GM19035 (cell line): ENCODE measurements at regions not wholly inside any gene's neighbourhood (a gene's known extent, or its start where the extent isn't known, plus 50 kb on each side); places are given as distances from the start of the nearest gene placed in this dataset.
"Not testable (repeated sequence)": the region's sequence is repeated elsewhere in the genome, so short reads cannot be mapped to it uniquely, and the experiment has no call there.

ENCODE experiments used
- ATAC-seq: cut with Tn5 transposase; IDR thresholded peaks from one replicate; pipeline ENCODE4 v1.9.1; 2021; ENCODE audit not compliant: unreplicated experiment

DNA sequence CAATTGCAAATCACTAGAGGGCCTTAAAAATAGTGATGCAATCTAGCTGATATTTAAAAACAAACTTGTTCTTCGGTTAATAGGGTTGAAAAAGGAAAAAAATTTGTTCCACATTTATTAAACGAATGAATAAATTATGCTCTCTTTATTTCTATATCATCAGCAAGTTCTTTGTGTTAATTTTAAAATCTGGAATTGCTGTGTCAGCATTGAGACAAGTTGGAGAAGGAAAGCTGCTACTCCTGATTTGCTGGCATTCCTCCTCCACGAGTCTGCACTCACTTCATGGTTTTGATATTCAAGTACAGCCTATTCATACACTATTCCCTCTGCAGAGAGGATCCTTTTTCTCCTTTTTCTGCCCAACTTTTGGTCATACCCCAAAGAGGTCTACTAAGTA lies 117.6 kb downstream of the MRPL39 start:
- ATAC-seq: no peak

GRCh38 chr21:25487046-25487594 lies 120.2 kb downstream of the MRPL39 start:
- peak; percentile 54 for ATAC-seq

- no peak for ATAC-seq
These were observed 121.4 kb downstream of the MRPL39 start for GRCh38 chr21:25485914-25486313.

GRCh38 chr21:25467896-25468295 lies 139.4 kb downstream of the MRPL39 start:
- ATAC-seq: no peak

- ATAC-seq: not testable (repeated sequence)
These were observed 140.2 kb downstream of the MRPL39 start for GRCh38 chr21:25467071-25467470.

GRCh38 chr21:25466470-25466869 lies 140.8 kb downstream of the MRPL39 start:
- ATAC-seq: no peak

DNA sequence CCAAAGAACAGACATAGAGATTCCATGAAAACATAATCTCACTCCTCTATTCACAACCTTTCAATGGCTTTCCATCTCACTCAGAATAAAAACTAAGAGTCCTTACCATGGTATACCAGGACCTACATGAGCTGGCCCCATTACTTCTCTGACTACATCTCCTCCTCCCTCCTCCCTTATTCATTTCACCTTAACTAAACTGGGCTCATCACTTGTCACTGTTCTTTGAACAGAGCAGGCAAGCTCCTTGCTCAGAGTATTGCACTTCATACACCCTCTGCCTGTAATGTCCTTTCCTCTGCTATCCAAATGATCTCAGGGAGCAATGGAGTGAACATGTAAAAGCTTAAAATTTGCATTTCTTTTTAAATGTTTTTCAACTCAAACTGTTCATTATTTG lies 142.0 kb downstream of the MRPL39 start:
- ATAC-seq: no peak

- peak; percentile 63 for ATAC-seq
These were observed 143.0 kb downstream of the MRPL39 start for GRCh38 chr21:25464275-25464674.

DNA sequence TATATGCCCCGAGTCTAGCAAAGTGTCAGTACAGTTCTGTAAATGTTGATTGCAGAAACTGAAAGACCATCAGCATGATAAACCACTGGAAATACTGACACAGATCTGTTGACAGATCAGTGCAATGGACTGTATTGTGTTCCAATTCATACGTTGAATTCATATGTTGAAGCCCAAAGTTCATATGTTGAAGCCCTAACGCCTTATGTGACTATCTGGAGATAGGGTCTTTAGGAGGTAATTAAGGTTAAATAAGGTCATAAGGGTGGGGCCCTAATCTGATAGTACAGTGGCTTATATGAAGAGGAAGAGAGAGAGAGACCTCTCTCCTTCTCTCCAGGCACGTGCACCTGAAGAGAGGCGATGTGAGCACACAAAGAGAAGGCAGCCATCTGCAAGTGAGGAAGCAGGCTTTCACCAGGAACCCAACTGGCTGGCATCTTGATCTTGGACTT lies 144.7 kb downstream of the MRPL39 start:
- ATAC-seq: peak; percentile 51

DNA sequence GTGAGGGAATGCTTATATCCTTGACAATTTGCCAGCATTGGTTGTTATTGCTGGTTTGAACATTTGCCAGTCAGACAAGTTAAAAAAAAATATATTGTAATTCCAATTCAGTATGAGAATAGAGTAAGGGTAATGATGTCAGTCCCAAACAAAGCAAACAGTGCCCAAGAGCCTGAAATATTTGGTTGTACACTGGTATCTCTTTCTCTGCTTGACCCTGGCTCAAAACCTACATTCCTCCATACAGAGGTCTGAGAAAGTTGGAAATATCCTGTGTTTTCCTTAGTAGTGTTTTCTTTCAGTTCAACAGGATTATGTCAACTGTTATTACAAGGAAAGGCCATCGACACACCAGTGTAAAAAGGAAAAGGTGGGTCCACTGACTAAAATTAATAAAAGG lies 145.6 kb downstream of the MRPL39 start:
- no peak for ATAC-seq

GRCh38 chr21:25459993-25460392 lies 147.3 kb downstream of the MRPL39 start:
- ATAC-seq: no peak

- no peak for ATAC-seq
These were observed 147.9 kb downstream of the MRPL39 start for GRCh38 chr21:25459365-25459764.

DNA sequence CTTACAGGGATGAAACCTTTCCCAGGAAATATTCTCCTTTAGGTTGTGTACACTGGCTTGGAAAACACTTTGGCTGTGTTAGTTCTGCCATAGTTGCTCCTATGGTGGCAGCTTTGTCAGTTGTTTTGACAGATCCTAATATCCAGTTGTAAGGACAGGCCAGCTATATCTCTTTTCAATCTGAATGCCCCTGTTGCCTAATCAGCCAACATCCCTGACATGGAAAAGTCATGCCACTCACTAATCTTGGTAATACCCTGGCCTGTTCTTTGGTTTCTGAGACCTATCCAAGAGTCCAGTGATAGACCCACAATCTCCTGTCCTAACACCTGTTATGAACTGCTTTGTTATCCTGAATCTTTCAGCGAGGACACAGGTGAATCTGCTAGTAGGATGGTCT lies 148.8 kb downstream of the MRPL39 start:
- ATAC-seq: no peak

GRCh38 chr21:25457946-25458345 lies 149.3 kb downstream of the MRPL39 start:
- ATAC-seq: no peak

DNA sequence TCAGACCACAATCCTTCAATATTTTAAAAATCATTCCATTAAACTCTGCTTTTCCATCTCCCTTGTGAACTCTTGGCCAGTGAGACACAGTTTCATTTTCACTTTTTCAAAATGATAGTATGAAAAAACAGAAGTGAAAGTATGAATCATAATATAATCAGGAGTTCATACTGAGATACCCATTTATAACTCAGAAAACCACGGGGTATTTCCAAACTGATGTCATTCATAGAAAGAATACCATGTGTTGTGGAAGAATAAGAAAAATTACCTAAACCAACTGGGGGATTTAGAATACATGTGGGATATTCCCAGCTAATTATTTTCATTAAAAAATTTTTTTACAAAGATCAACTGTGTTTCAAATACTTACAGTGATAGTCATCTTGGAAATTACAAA lies 149.9 kb downstream of the MRPL39 start:
- ATAC-seq: peak; percentile 70

DNA sequence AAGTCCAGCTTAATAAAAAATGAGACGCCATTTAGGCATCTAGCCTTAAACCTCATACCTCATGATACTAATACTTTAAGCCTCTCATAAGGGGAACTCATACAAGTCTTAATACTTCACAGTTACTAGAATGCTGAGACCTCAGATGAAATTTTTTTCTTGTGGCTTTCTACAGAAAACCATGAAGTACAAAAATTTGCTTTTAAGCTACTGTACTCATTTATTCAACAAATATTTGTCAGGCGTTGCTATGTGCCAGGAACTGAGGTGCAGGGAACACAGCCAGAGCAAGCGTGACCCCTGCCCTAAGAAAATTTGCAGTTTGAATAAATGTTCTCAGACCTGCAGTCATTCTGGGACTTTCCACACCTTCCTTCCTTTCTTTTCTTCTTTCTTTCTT lies 150.6 kb downstream of the MRPL39 start:
- ATAC-seq: peak; percentile 45

GRCh38 chr21:25453524-25453923 lies 153.8 kb downstream of the MRPL39 start:
- no peak for ATAC-seq

DNA sequence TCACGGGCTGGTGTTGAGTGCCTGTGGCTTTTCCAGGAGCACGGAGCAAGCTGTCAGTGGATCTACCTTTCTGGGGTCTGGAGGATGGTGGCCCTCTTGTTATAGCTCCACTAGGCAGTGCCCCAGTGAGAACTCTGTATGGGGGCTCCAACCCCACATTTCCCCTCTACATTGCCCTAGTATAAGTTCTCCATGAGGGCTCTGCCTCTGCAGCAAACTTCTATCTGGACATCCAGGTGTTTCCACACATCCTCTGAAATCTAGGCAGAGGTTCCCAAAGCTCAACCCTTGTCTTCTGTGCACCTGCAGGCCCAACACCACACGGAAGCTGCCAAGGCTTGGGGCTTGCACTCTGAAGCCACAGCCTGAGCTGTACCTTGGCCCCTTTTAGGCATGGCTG lies 157.3 kb downstream of the MRPL39 start:
- no peak for ATAC-seq

DNA sequence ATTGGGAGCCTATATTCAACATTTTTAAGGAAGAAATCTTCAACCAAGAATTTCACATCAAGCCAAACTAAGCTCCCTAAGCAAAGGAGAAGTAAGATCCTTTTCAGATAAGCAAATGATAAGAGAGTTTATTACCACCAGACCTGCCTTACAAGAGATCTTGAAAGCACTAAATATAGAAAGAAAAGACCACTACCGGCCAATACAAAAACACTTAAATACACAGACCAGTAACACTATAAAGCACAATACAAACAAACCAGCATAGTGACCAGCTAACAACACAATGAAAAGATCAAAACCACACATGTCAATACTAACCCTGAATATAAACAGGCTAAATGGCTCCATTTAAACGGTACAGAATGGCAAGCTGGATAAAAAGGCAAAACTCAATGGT lies 165.4 kb downstream of the MRPL39 start:
- no peak for ATAC-seq

DNA sequence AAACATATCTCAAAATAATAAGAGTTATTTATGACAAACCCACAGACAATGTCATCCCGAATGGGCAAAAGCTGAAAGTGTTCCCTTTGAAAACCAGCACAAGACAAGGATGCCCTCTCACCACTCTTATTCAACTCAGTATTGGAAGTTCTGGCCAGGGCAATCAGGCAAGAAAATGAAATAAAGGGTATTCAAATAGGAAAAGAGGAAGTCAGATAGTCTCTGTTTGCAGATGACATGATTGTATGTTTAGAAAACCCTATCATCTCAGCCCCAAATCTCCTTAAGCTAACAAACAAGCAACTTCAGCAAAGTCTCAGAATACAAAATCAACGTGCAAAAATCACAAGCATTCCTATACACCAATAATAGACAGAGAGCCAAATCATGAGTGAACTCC lies 169.8 kb downstream of the MRPL39 start:
- not testable (repeated sequence) for ATAC-seq

DNA sequence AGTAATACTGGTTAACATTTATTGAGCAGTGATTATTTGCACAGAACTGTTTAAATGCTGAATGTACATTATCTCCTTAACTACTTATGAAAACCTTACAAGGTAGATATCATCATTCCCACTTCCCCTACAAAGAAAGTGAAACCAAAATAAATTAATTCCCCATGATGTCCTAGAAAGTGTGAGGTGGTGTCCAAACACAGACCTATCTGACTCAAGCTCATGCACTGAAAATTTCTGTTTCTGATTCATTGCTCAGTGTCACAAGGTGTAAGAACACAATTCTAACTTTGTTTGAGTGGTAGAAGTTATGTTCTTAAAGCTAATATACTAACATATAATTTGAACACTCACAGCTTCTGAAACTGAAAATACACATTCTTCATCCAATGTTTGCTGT lies 178.7 kb downstream of the MRPL39 start:
- ATAC-seq: peak; percentile 37

GRCh38 chr21:25427828-25428227 lies 179.5 kb downstream of the MRPL39 start:
- ATAC-seq: no peak

DNA sequence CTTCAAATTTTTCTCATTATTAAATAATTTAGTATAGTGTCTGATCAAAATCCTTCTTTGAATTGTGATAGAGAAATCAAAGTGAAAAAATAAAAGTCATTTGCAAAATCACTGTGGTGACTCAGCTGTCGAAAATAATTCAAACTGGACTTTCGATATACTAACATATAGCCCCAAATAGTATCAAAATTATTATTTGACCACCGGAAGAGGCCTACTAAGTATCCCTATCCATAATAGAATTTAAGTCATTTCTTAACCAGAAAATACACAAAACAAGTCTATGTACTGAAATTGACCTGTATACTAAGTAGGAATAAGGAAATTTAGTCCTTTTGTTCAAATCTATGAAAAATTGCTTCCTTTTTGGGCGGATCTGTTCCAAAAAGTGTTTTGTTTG lies 180.7 kb downstream of the MRPL39 start:
- no peak for ATAC-seq

GRCh38 chr21:25425156-25425555 lies 182.1 kb downstream of the MRPL39 start:
- no peak for ATAC-seq
